DOHH2 (cell line): ENCODE measurements at regions not wholly inside any gene's neighbourhood (a gene's known extent, or its start where the extent isn't known, plus 50 kb on each side); places are given as distances from the start of the nearest gene placed in this dataset.

Experiments used
- H3F3A ChIP-seq: fragments of 200-600 bp; sonication (generic), shearing (Covaris generic); 2 replicates; pipeline ENCODE4 v1.6.0; 2016; ENCODE audit warnings: antibody characterized with exemption, mild to moderate bottlenecking; ENCODE audit not compliant: control insufficient read depth, insufficient read depth
- H3K27ac ChIP-seq: fragments of 200-600 bp; sonication (generic); 2 replicates; pipeline ENCODE4 v1.5.1; 2014; ENCODE audit warnings: low read depth, mild to moderate bottlenecking, low read length, moderate library complexity
- H3K27me3 ChIP-seq: fragments of 200-600 bp; sonication (generic); 2 replicates; pipeline ENCODE4 v1.6.1; 2014; ENCODE audit warnings: mild to moderate bottlenecking, low read length, mixed read lengths; ENCODE audit not compliant: control insufficient read depth
- H3K36me3 ChIP-seq: fragments of 200-600 bp; sonication (generic); 2 replicates; pipeline ENCODE4 v1.6.1; 2014; ENCODE audit warnings: mild to moderate bottlenecking, low read length, moderate library complexity, mixed read lengths; ENCODE audit not compliant: control insufficient read depth
- H3K4me1 ChIP-seq: fragments of 200-600 bp; sonication (generic); 2 replicates; pipeline ENCODE4 v1.6.1; 2014; ENCODE audit warnings: mild to moderate bottlenecking, low read length, mixed read lengths; ENCODE audit not compliant: control insufficient read depth
- H3K4me2 ChIP-seq: fragments of 200-600 bp; sonication (generic); 2 replicates; pipeline ENCODE4 v1.6.0; 2014; ENCODE audit warnings: mild to moderate bottlenecking, low read length, moderate library complexity
- H3K4me3 ChIP-seq: fragments of 200-600 bp; sonication (generic); 2 replicates; pipeline ENCODE4 v1.5.1; 2014; ENCODE audit warnings: mild to moderate bottlenecking, low read length, mixed read lengths
- H3K79me2 ChIP-seq: fragments of 200-600 bp; sonication (generic); 2 replicates; pipeline ENCODE4 v1.6.1; 2014; ENCODE audit warnings: mild to moderate bottlenecking, low read length, mixed read lengths; ENCODE audit not compliant: control insufficient read depth
- H3K9me2 ChIP-seq: fragments of 200-600 bp; sonication (generic); replicated peaks from 2 replicates; pipeline ENCODE4 v1.6.1; 2014; ENCODE audit warnings: mild to moderate bottlenecking, low read length, mixed read lengths; ENCODE audit not compliant: control insufficient read depth
- H3K9me3 ChIP-seq: fragments of 200-600 bp; sonication (generic); 2 replicates; pipeline ENCODE4 v1.6.1; 2014; ENCODE audit warnings: antibody characterized with exemption, low read length, mixed read lengths; ENCODE audit not compliant: control insufficient read depth, insufficient read depth
- H4K20me1 ChIP-seq: fragments of 200-600 bp; sonication (generic); 2 replicates; pipeline ENCODE4 v1.6.0; 2014; ENCODE audit warnings: low read depth, mild to moderate bottlenecking, antibody characterized with exemption, low read length, moderate library complexity; ENCODE audit not compliant: control insufficient read depth, insufficient read depth
- EZH2phosphoT487 ChIP-seq: fragments of 200-600 bp; sonication (generic); IDR thresholded peaks from 2 replicates; pipeline ENCODE4 v1.6.1; 2017; ENCODE audit warnings: borderline replicate concordance, mild to moderate bottlenecking, antibody characterized with exemption, low read length, moderate library complexity, mixed read lengths
- TF ChIP-seq, protein P1 (sequence below): fragments of 200-600 bp; sonication (generic); IDR thresholded peaks from one replicate; pipeline ENCODE4 v1.5.1; 2014; ENCODE audit warnings: antibody characterized with exemption, mild to moderate bottlenecking, low read depth, low read length; ENCODE audit not compliant: poor library complexity, severe bottlenecking

DNA sequence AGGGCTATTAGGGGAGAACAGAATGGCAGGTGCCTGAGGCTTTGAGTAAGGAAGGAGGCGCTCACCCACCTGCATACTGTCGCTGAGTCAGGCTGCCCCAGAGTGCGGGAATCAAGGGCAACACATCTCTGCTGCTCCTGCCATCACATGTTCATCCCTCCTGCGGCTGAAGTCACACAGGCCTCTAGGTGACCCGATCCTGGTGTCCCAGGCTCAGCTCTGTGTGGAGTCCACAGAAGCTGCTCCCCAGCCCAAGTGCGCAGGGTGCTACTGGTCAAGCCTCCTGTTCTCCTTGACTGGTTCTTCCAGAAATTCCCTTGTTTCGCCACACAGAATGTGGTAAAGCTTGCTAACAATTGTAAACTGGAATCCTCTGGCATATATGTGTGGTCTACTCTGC, 96.9 kb upstream of the IL6 start:
- no peaks in the 10 kb centered on the region for H3F3A ChIP-seq
- H3K9me2 ChIP-seq = no peaks in the 10 kb centered on the region
- H3K4me2 ChIP-seq = no peak overlapping the region
- no peaks in the 10 kb centered on the region for H3K79me2 ChIP-seq
- H4K20me1 ChIP-seq = no peaks in the 10 kb centered on the region
- H3K36me3 ChIP-seq = no peaks in the 10 kb centered on the region
- H3K27me3 ChIP-seq = peaks cover 50% of the 10 kb centered on the region
- H3K4me1 ChIP-seq = no peaks in the 10 kb centered on the region
- TF ChIP-seq EZH2phosphoT487 = no peak
- TF ChIP-seq, protein P1, sequence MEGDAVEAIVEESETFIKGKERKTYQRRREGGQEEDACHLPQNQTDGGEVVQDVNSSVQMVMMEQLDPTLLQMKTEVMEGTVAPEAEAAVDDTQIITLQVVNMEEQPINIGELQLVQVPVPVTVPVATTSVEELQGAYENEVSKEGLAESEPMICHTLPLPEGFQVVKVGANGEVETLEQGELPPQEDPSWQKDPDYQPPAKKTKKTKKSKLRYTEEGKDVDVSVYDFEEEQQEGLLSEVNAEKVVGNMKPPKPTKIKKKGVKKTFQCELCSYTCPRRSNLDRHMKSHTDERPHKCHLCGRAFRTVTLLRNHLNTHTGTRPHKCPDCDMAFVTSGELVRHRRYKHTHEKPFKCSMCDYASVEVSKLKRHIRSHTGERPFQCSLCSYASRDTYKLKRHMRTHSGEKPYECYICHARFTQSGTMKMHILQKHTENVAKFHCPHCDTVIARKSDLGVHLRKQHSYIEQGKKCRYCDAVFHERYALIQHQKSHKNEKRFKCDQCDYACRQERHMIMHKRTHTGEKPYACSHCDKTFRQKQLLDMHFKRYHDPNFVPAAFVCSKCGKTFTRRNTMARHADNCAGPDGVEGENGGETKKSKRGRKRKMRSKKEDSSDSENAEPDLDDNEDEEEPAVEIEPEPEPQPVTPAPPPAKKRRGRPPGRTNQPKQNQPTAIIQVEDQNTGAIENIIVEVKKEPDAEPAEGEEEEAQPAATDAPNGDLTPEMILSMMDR = no peak
- H3K27ac ChIP-seq = no peak overlapping the region
- H3K4me3 ChIP-seq = no peak overlapping the region
- H3K9me3 ChIP-seq = no peaks in the 10 kb centered on the region; the same call in 1 of the 2 replicates

DNA sequence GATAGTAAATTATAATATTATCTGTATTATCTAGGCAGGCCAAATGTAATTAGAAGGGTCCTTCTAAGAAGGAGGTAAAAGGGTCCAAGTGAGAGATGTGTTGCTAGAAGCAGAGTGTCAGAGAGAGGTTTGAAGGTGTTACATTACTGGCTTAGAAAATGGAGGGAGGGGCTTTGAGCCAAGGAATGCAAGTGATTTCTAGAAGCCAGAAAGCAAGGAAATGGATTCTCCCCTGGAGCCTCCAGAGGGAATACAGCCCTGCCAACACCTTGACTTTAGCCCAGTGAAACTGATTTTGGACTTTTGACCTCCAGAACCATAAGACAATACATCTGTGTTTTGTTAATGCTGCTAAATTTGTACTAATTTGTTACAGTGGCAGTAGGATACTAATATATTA, 97.9 kb upstream of the IL6 start:
- Histone ChIP-seq H3K9me2 (no peaks in the 10 kb centered on the region), H3K27me3 (peaks cover 40% of the 10 kb centered on the region), H3F3A (no peaks in the 10 kb centered on the region), H3K36me3 (no peaks in the 10 kb centered on the region), H3K27ac (no peak overlapping the region), H3K9me3 (no peaks in the 10 kb centered on the region; the same call in 1 of the 2 replicates), H3K79me2 (no peaks in the 10 kb centered on the region), H3K4me3 (no peak overlapping the region), H4K20me1 (no peaks in the 10 kb centered on the region), H3K4me2 (no peak overlapping the region), H3K4me1 (no peaks in the 10 kb centered on the region)
- TF ChIP-seq, protein P1 = no peak
- no peak for TF ChIP-seq EZH2phosphoT487

DNA sequence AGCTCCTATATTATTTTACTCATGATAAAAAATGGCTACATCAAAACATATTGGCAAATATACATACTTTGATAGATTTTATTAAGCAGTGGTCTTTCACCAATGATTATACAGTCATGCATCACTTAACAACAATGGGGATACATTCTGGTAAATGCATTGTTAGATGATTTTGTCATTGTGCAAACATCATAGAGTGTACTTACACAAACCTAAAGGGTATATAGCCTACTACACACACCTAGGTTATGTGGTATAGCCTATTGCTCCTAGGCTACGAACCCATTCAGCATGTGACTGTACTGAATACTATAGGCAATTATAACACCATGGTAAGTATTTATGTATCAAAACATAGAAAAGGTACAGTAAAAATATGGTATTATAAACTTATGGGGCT, 98.9 kb upstream of the IL6 start:
- Histone ChIP-seq H4K20me1 (no peaks in the 10 kb centered on the region), H3K36me3 (no peaks in the 10 kb centered on the region), H3F3A (no peaks in the 10 kb centered on the region), H3K4me1 (no peaks in the 10 kb centered on the region), H3K9me2 (no peaks in the 10 kb centered on the region), H3K79me2 (no peaks in the 10 kb centered on the region), H3K27ac (no peak overlapping the region), H3K27me3 (peaks cover 31% of the 10 kb centered on the region), H3K4me3 (no peak overlapping the region), H3K9me3 (no peaks in the 10 kb centered on the region; the same call in 1 of the 2 replicates), H3K4me2 (no peak overlapping the region)
- TF ChIP-seq, protein P1 = no peak
- no peak for TF ChIP-seq EZH2phosphoT487

DNA sequence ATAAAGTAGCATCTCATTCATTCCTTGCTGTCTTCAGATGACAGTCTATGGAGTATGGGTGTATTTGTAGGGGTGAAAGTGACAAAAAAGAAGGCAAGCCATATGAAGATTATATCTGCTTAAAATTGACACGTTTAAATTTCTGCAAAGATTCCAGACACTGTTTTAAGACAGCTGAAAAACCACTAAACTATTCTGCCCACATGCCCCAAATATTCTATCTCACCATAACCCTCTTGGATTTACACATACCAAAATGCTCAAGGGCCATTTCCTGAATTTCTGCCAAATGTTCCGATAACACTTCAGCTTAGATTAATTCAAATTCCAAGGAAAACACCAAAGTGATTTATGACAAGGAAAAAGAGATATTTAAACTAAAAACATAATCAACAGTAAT, 99.9 kb upstream of the IL6 start:
- H3K4me1 ChIP-seq = no peaks in the 10 kb centered on the region
- H3K9me3 ChIP-seq = no peaks in the 10 kb centered on the region
- no peak overlapping the region for H3K4me2 ChIP-seq
- H3K27me3 ChIP-seq = peaks cover 22% of the 10 kb centered on the region
- no peak overlapping the region for H3K4me3 ChIP-seq
- H3K79me2 ChIP-seq = no peaks in the 10 kb centered on the region
- no peaks in the 10 kb centered on the region for H3F3A ChIP-seq
- H3K9me2 ChIP-seq = no peaks in the 10 kb centered on the region
- TF ChIP-seq EZH2phosphoT487 = no peak
- TF ChIP-seq, protein P1 = no peak
- H4K20me1 ChIP-seq = no peaks in the 10 kb centered on the region
- H3K27ac ChIP-seq = no peak overlapping the region
- no peaks in the 10 kb centered on the region for H3K36me3 ChIP-seq
